Esophagus mucosa (tissue), 1 donor: ENCODE measurements at regions not wholly inside any gene's neighbourhood (a gene's known extent, or its start where the extent isn't known, plus 50 kb on each side); places are given as distances from the start of the nearest gene placed in this dataset.

ENCODE experiments used
- ATAC-seq: fragments of 200-7000 bp; cut with Tn5 transposase; one replicate; pipeline ENCODE4 v1.9.1; 2020
- donor health status: DM: yes; HTN: yes; CAD: no.

DNA sequence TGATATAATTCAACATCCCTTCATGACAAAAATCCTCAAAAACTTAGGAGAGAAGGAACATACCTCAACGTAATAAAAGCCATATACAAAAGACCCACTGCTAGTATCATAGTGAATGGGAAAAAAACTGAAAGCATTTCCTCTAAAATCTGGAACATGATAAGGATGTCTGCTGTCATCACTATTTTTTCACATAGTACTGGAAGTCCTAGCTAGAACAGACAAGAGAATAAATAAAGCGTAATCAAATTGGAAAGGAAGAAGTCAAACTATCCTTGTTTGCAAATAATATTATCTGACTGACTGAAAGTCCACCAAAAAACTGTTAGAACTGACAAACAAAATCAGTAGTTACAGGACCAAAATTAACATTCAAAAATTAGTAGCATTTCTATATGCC is 985.4 kb upstream of the AGA start:
- no peak for ATAC-seq

DNA sequence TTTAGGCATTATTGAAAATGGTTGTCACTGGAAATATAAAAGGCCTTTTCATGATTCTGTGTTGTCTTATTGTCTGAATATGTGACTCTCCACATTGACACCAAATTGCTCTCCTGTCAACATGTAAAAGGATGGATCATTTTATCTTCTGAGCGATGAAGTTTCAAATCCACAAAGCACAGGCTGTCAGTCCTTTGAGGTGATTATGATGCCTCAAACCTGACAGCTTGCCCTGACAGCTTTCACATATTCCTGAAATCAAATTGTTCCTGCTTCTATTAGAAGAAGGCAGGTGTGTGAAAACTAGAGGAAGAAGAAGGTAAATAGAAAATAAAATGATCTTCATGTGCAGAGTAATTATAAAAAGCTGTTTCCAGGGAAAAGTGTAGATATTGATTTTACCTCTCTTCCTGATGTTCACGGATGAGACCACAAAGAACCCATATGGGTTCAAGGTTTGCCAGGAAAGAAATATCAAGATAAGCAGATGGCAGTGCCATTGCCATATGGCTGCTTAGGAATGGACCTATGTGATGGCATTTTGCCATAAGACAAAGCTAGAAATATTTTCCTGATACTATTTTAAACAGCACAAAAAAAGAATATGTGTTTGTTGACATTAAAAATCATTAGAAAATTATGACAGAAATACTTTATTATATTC is 1006.3 kb upstream of the AGA start:
- no peak for ATAC-seq

- no peak for ATAC-seq
These were observed 1008.4 kb upstream of the AGA start for GRCh38 chr4:178450614-178451013.

DNA sequence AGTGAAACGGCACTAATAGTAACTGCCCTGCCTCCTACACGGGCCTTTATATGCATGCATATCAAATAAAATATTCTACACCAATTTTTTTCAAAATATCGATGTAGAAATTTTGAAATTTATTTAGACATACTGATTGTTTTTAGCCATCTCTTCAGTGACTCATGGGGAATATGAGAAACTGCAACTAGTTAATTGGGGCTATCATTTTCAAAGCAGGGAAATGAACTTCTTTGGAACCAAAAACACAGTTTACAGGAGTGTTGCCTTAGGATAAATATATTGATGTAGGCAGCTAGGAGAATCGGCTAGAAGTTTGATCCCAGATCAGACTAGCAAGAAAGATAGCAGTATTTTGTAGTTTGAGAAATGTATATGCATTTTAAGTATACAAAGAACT is 1010.8 kb upstream of the AGA start:
- no peak for ATAC-seq

DNA sequence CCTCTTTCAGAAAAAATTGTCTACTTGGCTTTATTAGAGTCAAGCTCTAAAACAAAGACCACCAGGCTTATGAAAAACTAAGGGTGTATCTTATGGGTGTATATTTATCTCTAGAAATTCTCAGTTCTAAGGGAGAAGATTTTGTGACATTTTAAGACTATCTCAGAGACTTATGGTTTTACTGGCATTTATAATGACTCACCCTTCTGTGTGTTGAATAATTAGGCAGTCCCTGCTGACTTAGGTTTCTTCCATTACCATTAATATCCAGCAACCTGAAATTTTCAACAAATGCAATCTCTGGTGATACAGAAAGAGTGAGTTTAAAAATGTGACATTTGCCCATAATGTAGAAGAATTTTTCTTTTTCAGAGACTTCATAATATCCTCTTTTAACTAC is 1015.0 kb upstream of the AGA start:
- ATAC-seq = no peak

DNA sequence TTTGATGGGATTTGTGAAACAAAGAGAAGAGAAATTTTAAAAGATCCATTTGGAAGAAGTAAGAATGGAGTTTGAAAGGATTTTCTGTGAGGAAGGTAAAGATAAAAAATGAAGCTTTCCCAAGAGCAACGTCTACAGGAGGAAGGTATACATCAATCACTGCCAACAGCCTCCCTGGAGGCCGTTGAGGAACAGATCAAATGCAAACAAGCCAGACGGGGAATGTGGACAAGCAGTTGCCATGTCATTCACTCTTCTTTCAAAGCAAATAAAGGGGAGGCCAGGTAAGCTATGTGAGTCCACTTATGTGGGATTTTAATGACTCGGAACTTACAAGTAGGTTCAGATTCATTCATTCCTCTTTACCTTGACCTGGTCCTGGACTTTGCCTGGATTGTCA is 1020.5 kb upstream of the AGA start:
- ATAC-seq = no peak

DNA sequence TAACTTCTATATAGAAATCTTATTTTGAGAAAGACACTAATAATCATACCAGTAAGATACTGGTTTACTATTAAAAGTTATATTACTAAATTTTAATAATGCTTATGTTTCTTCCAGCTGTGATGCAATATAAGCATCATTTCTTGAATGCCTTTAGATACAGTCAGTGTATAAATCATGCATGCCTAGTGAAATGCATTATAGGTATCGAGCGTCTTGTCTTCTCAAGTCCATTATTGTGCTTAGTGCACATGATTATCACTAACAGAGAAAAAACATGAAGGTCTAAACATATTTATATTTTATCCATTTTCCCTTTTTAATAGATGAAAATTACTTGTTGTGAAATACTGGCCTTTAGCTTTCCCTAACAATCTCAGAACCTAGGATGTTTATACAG is 1021.5 kb upstream of the AGA start:
- no peak for ATAC-seq

- no peak for ATAC-seq
These were observed 1029.0 kb upstream of the AGA start for GRCh38 chr4:178470996-178471784.

GRCh38 chr4:178471994-178472393 is 1029.8 kb upstream of the AGA start:
- ATAC-seq = no peak

GRCh38 chr4:178480105-178480504 is 1037.9 kb upstream of the AGA start:
- ATAC-seq = no peak

DNA sequence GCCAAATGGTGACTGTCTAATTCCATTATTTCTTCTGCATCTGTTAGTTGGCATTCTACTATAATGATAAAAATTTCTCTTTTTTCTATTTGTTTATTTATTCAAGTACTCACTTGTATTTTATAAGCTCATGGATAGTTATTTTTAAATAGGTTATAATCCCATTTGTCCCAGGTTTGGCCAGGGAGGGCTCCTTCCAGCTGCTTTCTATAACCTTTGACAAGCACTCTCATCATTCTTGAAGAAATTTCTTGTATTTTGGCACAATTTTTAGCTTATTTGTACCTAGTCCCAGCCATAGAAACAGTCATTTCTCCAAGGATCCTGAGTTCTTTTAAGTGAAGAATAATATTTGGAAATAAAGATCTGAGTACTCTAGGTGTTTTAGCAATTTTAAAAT is 1038.6 kb upstream of the AGA start:
- no peak for ATAC-seq

- ATAC-seq = no peak
These were observed 1039.3 kb upstream of the AGA start for GRCh38 chr4:178481564-178481963.

DNA sequence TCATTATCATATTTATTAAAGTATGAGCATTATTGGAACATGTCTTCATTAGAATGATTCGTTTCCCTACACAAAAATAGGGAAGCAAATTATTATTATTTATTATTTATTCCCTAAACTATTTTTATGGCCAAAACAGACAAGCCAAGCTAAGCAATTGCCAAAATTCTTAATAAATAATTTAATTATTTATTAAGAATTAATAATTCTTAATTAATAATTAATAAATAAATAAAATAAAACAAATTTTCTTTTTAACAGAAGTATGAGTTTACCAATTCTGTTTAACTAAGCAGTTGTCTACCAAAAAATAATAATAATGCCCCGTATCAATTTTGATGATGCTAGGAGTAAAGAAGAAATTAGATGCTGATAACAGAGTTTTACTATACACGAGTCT is 1080.8 kb upstream of the AGA start:
- no peak for ATAC-seq

DNA sequence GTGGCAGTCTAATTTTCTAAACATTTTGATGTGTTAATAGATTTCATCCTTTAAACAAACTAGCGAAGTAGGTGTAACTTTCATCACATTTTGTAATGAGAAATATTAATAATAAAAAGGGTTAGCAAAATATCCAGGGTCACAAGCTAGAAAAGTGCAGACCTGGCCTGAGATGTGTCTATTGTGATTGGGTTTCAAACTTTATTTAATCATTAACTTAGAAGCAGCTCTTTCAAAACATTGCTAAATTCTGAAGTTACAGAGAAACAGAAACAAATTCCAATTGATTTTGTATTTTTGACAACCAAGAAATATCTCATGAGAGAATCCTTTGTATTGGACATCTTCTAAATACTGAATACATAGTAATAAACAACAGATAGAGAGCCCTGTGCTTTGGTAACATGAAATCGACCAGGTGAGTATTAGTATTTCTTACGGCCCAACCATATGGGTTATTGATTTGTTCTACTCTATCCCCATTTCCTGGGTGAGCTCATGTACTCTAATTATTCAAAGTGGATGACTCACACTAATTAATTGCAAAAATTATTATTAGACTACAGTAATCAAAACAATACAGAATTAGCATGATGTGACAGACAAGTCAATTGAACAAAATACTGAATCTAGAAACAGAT is 1093.8 kb upstream of the AGA start:
- ATAC-seq = no peak

GRCh38 chr4:178553201-178553600 is 1111.0 kb upstream of the AGA start:
- ATAC-seq = no peak

DNA sequence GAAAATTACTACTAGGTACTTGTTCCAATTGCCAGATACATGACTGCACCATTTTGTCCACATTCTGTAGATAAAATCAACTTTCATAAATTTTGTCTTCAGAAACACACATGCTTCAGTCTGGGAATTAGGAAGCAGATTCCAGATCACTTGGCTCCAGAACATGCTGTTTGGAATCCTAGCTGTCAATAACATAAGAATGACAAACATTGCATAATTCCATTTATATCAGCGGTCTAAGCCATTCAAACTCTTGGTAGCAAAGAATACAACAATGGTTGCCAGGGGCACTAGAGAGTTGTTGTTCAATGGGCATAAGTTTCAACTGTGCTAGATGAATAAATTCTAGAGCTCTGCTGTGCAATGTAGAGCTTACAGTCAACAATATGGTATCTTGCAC is 1112.1 kb upstream of the AGA start:
- ATAC-seq = no peak

DNA sequence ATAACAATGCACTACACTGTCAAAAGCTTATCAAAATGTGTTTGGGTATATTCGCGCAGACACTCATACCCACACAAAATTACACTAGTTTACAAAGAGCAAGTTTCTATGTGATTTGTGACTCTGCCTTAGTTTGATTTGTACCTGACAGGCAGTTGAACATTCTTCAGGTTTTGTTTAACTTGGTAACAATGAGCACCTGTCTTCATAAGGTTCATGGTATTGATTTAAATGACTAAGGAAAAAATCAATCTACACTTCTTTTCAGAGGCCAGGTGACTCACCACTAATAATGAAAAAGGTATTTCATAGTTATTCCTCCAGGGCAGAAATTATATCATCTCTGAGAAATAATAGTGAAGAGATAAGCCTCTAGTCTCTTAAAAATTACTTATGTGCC is 1114.6 kb upstream of the AGA start:
- no peak for ATAC-seq

- ATAC-seq = no peak
These were observed 1135.7 kb upstream of the AGA start for GRCh38 chr4:178577933-178578332.

GRCh38 chr4:178595500-178596138 is 1153.4 kb upstream of the AGA start:
- no peak for ATAC-seq

- no peak for ATAC-seq
These were observed 1156.4 kb upstream of the AGA start for GRCh38 chr4:178598672-178599071.

- ATAC-seq = no peak
These were observed 1157.3 kb upstream of the AGA start for GRCh38 chr4:178599521-178599920.

- no peak for ATAC-seq
These were observed 1160.6 kb upstream of the AGA start for GRCh38 chr4:178602833-178603232.

GRCh38 chr4:178611062-178611461 is 1168.8 kb upstream of the AGA start:
- ATAC-seq = no peak

GRCh38 chr4:178612733-178613132 is 1170.5 kb upstream of the AGA start:
- ATAC-seq = no peak
